HG03575 (cell line): ENCODE measurements at regions not wholly inside any gene's neighbourhood (a gene's known extent, or its start where the extent isn't known, plus 50 kb on each side); places are given as distances from the start of the nearest gene placed in this dataset.

Experiments used
- ATAC-seq: cut with Tn5 transposase; IDR thresholded peaks from one replicate; pipeline ENCODE4 v1.9.1; 2021; ENCODE audit not compliant: unreplicated experiment, insufficient number of reproducible peaks, low FRiP score; ENCODE audit errors: extremely low read depth

DNA sequence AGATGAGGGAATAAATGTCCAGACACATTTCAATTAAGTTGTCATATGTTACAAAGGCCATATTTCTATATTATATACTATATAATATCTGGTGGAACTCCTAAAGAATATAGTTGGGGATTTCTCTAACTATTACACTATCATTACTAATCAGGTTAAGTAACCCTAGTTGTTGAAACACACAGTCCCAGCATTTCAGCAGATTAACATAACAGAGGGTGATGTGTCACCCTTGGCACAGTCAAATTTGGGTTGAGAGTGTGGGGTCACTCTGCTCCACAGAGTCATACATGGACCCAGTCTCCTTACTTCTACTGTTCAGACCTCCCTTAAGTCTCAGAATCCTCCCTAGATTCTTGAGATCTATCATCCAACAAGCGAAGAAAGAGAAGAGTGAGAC, 496.4 kb upstream of the MDFIC2 start:
- ATAC-seq = no peak

DNA sequence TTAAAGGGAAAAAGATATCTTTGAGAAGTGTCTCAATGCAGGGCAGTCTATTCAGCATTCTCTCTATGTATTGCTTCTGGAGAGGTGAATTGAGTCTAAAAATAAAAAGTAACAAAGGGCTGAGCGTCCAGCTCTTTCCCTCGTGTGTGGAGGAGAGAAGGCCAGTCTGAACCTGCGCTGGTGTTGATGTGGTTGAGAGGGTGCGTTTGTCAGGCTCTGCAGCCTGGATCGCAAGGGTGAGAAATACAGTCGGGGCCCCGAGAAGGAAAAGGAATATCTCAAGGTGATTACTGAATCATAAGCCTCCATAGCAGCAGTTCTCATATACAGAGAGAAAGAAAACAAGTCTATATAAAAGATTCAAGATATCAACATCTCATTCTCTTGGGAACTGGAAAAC, 494.1 kb upstream of the MDFIC2 start:
- no peak for ATAC-seq

DNA sequence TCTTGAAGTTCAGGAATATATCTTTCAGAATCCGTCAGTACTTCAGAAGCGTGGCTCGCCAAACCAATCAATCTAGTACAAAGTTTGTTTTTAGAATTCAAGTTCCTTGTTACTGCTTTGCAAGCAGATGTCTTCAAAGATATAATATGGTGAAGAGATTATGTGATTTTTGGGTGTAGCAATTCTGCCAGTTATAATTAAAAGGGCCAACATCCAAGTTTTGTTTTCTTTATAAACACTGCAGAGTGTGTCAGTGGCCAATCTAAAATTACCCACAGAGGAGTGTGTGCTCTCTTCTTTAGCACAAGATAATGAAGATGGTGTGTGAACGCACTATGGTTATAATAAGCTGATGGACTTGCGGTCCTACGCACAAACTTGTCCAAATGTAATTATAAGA, 493.6 kb upstream of the MDFIC2 start:
- no peak for ATAC-seq

DNA sequence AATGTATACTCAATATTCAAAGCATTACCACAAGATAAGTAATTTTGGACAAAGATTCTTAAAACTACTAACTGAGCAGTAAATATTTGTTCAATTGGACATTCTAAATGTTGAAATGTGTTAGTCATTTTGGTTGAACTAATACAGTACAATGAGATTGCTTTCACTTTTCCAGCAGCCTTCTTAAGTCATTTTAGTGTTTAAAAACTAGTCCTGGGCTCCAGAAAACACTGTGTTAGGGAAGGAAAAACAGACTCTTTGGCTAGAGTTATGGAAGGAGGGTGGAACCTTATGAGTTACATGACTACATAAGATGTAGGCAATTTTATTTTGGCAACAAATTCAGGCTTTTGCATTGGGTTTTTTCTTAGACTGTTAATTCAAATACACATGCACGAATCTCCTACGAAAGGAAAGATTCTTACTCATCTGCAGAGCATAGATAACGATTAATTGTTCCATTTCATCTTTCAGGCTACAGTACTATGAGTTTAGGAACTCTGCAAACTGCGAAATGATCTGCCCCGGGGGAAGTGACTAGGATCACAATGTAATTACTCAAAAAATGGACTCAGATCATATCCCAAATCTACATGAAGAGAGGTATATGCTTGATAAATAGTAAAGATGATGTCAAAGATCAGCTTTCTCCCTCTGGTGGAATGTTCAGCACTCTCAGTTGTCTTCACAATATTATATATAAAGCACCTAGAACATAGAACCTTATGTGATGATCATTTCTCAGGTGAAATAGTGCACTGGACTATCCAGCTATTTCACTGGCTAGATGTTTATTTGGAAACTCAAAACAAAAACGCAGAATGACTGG, 492.8 kb upstream of the MDFIC2 start:
- ATAC-seq = no peak

DNA sequence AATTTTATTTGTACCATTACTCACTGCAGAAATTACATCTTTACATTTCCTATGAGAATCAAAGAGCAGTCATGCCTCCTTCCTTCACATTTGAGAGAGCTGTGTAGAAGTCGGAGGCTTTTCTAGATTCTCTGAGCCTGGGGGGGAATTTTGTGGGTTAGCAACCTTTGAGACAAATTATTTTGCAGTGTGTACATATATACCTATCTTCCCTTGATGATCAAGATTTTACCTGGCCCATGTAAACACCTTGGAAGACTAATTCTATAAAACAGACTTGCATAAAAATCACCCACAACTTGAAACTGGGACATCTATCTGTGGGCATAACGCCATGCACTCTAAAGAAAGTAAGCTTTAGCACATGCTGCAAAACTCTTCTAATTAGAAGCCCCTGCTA, 491.5 kb upstream of the MDFIC2 start:
- no peak for ATAC-seq

DNA sequence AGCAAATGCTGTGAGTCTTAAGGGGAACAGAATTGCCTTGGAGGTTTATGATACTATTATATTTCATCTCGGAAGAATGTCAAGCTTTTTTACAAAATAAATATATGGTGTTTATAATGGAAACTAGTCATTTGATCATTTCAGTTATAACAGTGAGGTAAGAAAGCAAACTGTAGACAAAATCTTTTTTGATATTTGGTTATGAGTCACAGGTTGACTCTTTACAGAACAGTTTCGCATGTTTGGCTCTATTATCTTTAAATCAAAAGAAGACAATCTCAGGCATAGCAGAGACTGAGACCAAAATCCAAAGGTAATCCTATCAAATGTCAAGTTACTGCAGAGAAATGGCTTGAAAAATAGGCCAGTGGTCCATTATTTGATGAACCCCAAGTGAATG, 490.9 kb upstream of the MDFIC2 start:
- ATAC-seq = no peak

DNA sequence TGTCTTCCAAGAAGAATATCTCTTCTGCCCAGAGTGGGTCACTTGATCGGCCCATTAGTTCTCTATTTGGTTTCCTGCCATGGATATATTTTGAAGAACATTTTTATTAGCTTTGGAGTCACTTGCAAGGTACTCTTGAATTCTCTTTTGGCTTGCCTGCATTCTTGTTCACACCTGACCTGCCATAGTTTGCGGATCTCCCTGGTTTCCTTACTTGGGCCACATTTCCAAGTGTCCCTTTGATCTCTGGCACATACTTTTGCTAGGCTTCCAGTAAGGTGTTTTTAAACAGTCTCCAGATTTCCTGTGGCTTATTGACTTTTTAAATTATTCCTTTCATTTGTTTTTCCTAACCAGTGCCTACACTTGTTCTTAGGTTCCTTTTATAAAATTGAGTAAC, 488.5 kb upstream of the MDFIC2 start:
- ATAC-seq = no peak

DNA sequence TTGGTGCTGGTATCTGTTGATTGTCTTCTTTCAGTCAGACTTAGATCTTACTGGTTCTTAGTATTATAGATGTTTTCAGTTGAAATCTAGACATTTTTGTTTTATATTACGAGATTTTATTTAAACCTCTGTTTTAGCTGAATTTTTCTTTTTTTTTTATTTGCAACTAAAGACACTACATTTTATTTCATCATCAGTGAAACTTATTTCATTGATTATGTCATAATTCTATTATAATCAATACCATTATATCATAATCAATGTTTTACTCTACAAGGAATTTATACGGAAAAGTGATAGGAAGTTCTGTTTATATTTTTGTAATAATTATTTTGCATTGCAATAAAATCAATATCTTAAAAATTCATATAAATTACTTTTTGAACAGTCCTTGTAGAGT, 477.4 kb upstream of the MDFIC2 start:
- ATAC-seq = no peak

DNA sequence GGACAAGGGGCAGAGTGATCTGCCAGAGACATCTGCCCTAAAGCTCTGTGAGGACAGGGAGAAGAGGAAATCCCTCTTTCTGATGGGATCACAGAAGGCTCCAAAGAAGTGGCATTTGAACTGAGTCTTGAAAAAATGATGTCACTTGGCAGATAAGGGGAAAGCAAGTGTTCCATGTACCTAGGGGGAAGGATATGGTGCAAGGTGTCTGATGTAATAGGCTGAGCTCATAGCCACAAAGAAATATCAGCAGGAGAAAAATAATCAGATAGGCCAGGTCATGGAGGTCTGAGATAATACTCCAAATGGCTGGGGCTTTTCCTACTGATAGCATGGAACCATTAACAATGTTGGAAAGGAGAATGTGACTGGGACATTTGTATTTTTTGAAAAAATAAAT, 468.4 kb upstream of the MDFIC2 start:
- no peak for ATAC-seq

DNA sequence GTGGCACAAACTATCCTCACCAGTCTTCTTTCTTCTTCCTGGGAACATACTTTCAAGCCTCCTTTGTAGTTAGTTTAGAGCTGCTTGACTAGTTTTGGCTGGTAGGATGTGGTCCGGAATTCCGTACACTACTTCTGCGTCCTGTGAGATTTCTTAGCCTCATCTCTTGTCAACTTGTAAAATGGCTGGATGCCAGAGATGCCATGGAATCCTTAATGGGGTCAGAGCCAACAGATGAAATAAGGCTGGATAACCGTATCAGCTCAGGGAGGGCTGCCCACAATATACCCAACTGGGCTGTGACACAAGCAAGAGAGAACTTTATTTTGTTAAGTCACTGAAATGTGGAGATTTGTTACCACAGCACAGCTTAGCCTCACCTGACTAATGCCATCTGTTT, 466.9 kb upstream of the MDFIC2 start:
- no peak for ATAC-seq

DNA sequence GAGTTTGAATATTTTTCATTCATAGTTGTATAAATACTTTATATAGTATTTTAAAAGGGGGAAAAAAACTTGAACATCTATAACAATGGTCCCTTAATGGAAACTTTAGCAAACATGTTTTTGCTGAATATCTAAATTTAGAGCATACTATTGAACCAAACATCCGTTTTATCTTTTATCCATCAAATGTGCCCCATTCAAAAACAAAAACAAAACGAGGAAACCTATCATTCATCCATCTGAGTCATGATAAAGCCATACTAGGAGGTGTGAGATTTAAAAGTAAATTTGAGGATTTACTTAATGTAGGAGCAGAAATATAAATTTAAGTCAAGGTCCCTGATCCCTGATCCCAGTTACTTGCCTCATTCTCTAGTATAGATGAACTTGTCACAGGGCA, 463.6 kb upstream of the MDFIC2 start:
- ATAC-seq = no peak

DNA sequence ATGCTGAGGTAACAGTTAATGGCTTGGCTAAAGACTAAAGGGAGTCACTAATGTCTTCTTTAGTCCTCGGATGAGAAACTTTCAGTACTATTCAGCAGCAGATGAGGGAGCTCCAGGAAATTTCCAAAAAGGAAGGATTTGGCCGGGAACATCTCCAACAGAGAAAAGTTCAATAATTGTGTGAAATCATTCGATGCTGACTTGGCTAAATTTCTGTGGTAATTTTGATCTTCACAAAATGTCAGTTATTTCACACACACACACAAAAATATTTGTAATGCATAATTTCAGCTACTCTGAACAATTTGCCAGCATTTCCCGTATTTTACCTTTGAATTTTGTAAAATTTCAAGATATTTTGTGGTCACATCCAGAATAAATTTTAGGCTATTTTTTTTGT, 462.8 kb upstream of the MDFIC2 start:
- no peak for ATAC-seq

DNA sequence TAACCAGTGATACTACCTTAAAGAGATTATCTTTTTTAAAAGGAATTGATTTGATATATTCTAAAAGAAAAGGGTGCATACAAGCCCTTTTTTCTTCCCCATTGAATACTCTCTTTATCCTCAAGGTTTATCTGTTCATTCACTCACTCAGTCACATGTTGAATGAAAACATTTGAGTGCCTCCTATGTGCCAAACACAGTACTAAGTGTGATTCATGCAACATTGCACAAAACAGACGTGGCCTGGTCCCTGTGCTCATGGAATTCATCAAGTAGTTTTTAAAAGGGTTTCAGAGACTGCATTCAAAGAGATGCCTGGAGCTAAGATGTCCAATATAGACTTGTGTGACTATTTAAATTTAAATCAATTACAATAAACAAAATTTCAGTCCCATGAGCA, 462.2 kb upstream of the MDFIC2 start:
- ATAC-seq = no peak

DNA sequence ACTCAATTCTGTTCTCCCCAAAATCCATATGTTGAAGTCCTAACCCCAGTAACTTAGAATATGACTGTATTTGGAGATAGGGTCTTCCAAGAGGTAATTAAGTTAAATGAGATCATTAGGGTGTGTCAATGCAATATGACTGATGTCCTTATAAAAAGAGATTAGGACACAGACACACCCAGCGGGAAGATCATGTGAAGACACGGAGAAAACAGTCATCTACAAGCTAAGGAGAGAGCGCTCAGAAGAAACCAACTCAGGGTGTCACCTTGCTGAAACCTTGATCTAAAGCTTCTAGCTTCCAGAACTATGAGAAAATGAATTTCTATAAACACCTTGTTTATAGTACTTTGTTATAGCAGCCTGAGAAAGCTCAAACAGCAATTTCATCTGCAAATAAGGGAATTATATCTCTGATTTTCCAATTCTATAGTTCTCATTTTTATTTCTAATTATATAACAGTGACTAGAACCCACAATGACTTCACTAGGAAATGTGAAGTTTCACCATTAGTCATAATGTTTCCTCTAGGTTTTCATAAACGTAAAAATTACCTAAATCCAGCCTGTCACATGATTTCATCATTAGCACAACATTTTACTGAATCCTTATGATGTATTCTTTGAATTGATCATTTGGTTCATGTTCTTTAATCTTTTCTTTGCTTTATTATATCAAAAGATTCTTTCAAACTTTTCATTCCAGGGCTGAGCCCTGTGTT, 459.1 kb upstream of the MDFIC2 start:
- no peak for ATAC-seq

DNA sequence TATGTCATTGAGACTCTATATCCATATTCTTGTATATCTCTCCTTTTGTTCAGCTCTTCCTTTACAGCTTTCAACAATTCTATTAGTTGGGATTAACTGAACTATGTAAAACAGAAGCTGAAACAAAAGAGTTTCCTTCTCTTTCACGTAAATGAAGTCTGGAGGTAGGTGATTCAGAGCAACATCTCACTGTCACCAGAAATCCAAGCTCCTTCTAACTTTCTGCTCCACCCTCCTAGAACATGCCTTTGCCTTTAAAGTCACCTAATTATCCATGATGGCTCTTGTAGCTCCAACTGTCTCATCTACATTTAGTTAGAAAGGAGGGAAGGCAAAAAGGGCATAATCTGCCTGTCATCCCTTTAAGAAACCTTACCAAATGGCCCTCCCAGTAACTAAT, 458.2 kb upstream of the MDFIC2 start:
- no peak for ATAC-seq

DNA sequence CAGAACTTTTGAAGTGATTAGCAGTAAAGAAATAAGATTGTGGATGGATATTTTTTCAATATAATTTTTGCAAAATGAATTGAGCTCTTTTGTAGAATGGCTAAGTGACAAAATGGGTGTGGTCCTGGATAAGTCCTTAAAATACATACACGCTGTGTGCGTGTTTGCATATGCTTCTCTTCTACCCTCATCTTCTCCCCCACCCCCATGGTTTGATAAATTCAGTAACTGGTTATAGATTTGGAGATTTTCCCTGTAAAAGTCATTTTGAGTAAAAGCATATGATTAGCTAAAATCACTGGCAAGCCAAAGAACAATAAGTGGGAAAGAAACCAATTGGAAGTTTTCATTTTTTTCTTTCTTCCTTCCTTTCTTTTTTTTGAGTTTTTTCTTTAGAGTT, 453.9 kb upstream of the MDFIC2 start:
- ATAC-seq = no peak

DNA sequence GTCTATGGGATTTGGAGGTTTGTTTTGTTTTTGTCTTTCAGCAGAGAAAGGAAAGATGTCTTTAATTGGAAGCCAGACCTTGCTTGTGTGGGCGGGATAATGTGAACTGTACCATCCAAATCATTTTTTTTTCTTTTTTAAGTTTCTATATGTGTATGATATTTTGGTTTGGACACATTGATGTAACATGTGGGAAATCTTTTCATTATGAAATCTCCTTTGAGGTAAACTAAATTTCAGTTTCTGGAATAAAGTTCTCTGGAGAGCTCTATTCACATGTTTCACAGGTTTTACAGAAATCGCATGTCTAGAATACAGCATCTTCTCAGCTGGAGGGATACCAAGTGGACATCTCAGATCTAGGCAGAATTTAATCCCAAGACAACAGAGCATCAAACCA, 451.5 kb upstream of the MDFIC2 start:
- no peak for ATAC-seq

DNA sequence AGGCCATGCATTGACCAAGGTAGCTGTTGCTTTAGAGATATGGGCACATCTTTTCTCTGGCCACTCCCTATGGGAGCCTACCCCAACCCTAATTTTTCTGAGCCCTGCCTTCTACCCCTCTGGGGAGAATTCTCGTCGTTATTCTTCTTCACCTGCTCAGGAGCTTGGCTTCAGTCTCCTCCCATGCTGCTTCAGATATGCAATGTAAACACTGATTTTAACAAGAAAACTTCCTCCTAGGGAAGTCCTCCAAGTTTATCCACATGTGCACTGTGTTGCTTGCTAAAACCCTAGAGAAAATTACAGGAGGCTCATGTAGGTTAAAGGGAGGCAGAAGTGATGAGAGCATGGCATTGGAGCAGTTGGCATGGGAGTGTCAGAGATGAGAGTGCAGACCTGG, 445.2 kb upstream of the MDFIC2 start:
- no peak for ATAC-seq

DNA sequence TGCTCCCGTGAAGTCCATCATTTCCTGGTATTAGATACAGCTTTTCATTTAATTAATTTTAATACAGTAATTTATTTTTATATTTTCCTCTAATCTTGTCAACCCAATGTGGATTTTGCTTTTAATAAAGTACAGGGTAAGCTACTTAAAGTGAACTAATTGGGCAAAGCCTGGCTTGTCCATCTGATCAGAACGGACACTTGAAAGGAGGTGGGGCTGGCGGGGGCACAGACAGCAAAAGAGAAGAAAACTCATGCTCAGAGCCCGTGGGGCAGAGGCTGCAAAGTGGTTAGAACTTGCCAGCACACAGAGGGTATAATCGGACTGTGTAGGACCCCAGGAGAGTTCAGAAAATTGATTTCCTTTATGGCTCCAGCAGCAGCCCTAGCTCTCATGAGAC, 443.1 kb upstream of the MDFIC2 start:
- ATAC-seq = no peak

DNA sequence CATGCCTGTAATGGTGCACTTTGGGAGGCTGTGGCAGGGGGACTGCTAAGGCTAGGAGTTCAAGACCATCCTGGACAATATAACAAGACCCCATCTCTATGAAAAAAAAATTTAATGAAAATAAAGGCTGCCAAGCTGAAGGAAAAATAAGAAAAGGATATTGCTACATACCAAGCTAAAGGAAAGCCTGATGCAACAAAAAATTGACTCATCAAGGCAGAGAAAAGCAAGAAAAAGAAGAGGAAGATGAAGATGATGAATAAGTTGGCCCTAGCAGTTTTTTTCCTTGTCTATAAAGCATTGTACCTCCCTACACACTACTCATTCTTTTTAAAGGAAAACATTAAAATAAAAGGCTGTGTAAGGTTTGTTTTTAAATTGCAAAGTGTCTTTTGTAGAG, 441.9 kb upstream of the MDFIC2 start:
- ATAC-seq = no peak

DNA sequence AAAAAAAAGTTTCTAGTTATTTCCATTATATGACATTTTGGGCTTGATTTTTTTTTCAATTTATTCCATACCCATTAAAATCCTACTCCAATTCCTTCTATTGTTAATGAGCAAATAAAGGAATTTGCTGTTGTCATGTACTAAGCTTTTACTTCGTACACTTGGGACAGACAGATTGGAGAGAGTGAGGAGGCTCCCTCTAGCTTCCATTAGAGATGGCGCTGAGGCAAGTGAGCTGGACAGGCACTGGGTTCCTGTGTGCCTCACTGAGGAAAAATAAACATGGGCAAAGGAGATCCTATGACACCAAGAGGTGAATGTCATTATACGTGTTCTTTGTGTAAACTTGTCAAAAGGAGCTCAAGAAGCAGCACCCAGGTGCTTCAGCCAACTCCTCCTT, 441.1 kb upstream of the MDFIC2 start:
- ATAC-seq = no peak
